ENCODE measurements at regions not wholly inside any gene's neighbourhood (a gene's known extent, or its start where the extent isn't known, plus 50 kb on each side); places are given as distances from the start of the nearest gene placed in this dataset.
"Not testable (repeated sequence)": the region's sequence is repeated elsewhere in the genome, so short reads cannot be mapped to it uniquely, and the experiment has no call there.

- no peak for DNase-seq
These were observed 1212.8 kb downstream of the DIAPH3 start for GRCh38 chr13:58950911-58951310.

- no peak for DNase-seq
These were observed 1210.1 kb downstream of the DIAPH3 start for GRCh38 chr13:58953638-58954037.

GRCh38 chr13:58955546-58956385 lies 1208.0 kb downstream of the DIAPH3 start:
- no peak for DNase-seq

- not testable (repeated sequence) for DNase-seq
These were observed 1205.6 kb downstream of the DIAPH3 start for GRCh38 chr13:58958097-58958496.

- no peak for DNase-seq
These were observed 1202.8 kb downstream of the DIAPH3 start for GRCh38 chr13:58960888-58961287.

- no peak for DNase-seq
These were observed 1200.4 kb downstream of the DIAPH3 start for GRCh38 chr13:58963321-58963720.

GRCh38 chr13:58964048-58964447 lies 1199.7 kb downstream of the DIAPH3 start:
- DNase-seq, result no peak

- no peak for DNase-seq
These were observed 1186.6 kb downstream of the DIAPH3 start for GRCh38 chr13:58977085-58977484.

- DNase-seq, result no peak
These were observed 1185.4 kb downstream of the DIAPH3 start for GRCh38 chr13:58978331-58978730.

GRCh38 chr13:58979851-58980250 lies 1183.9 kb downstream of the DIAPH3 start:
- no peak for DNase-seq

- DNase-seq, result no peak
These were observed 1177.9 kb downstream of the DIAPH3 start for GRCh38 chr13:58985845-58986244.

- no peak for DNase-seq
These were observed 1174.2 kb downstream of the DIAPH3 start for GRCh38 chr13:58989556-58989955.

GRCh38 chr13:58991826-58992477 lies 1171.8 kb downstream of the DIAPH3 start:
- DNase-seq, result no peak

- no peak for DNase-seq
These were observed 1171.2 kb downstream of the DIAPH3 start for GRCh38 chr13:58992478-58993042.

- no peak for DNase-seq
These were observed 1169.7 kb downstream of the DIAPH3 start for GRCh38 chr13:58994077-58994476.

GRCh38 chr13:58994777-58995176 lies 1169.0 kb downstream of the DIAPH3 start:
- no peak for DNase-seq

GRCh38 chr13:58998716-58999115 lies 1165.0 kb downstream of the DIAPH3 start:
- no peak for DNase-seq

GRCh38 chr13:58999851-59000250 lies 1163.9 kb downstream of the DIAPH3 start:
- no peak for DNase-seq

GRCh38 chr13:59000770-59001169 lies 1163.0 kb downstream of the DIAPH3 start:
- DNase-seq, result no peak

GRCh38 chr13:59012731-59013130 lies 1151.0 kb downstream of the DIAPH3 start:
- DNase-seq, result no peak

GRCh38 chr13:59016250-59016649 lies 1147.5 kb downstream of the DIAPH3 start:
- no peak for DNase-seq

GRCh38 chr13:59024434-59024833 lies 1139.3 kb downstream of the DIAPH3 start:
- no peak for DNase-seq

- no peak for DNase-seq
These were observed 1129.5 kb downstream of the DIAPH3 start for GRCh38 chr13:59034198-59034597.

GRCh38 chr13:59038824-59039223 lies 1124.9 kb downstream of the DIAPH3 start:
- no peak for DNase-seq
